ENCODE measurements at regions not wholly inside any gene's neighbourhood (a gene's known extent, or its start where the extent isn't known, plus 50 kb on each side); places are given as distances from the start of the nearest gene placed in this dataset.

DNA sequence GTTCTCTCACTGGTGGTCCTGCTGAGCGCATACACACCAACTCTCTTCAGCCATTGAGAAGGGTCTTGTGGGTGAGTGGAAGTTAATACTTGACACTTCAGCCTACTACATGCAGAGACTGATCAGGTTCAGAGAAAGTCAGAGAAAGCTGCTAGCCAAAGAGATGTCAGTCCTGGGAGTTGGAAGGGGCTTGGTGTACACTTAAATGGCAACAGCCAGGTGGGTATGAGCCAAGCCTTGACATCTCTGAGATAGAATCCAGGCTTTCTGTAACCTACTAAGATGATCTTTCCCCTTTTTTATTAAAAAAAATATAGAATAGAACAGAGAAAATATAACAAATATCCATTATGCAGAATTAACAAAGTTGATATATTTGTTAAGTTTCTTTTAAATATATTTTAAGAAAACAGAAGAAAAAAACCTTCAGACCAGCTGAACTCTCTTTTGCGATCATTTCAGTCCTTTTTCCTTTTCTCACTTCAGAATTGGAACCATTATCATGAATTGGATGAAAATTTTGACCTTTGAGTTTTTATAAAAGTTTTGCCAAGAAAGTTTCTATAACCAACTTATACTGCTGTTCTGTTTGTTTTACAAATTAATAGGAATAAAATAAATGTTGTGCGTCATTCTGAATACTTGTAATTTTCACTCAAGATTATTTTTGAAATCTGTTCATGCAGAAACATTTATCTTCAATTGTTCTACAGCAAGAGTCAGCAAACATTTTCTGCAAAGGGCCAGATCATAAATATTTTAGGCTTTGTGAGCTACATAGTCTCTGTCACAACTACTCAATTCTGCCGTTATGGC, 153.0 kb downstream of the RFC3 start:
- Mint-ChIP-seq H3K9me3 (ENCODE audit: low read depth) (peaks cover 7% of the 10 kb centered on the region), H3K36me3 (ENCODE audit: low read depth) (no peaks in the 10 kb centered on the region), H3K4me1 (ENCODE audit: low read depth) (no peaks in the 10 kb centered on the region), H3K27me3 (ENCODE audit: low read depth) (no peaks in the 10 kb centered on the region), H3K27ac (ENCODE audit: unreplicated experiment) (no peak overlapping the region), H3K4me3 (ENCODE audit: unreplicated experiment) (no peak overlapping the region)
- DNase-seq (ENCODE audit: low spot score) = no peak
- TF ChIP-seq, protein P1, sequence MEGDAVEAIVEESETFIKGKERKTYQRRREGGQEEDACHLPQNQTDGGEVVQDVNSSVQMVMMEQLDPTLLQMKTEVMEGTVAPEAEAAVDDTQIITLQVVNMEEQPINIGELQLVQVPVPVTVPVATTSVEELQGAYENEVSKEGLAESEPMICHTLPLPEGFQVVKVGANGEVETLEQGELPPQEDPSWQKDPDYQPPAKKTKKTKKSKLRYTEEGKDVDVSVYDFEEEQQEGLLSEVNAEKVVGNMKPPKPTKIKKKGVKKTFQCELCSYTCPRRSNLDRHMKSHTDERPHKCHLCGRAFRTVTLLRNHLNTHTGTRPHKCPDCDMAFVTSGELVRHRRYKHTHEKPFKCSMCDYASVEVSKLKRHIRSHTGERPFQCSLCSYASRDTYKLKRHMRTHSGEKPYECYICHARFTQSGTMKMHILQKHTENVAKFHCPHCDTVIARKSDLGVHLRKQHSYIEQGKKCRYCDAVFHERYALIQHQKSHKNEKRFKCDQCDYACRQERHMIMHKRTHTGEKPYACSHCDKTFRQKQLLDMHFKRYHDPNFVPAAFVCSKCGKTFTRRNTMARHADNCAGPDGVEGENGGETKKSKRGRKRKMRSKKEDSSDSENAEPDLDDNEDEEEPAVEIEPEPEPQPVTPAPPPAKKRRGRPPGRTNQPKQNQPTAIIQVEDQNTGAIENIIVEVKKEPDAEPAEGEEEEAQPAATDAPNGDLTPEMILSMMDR (IDR thresholded peaks at IDR 0.05) = no peak

DNA sequence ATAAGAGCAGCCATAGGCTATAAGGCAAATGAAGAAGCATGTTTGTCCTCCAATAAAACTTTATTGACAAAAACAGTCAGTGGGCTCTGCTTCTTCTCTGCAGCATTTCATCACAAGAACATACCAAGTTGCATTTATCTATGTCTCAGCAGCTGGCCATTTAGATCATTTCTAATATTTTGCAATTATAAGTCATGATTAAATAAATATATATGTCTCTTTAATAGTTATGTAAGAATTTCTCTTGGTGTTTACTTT, 153.5 kb downstream of the RFC3 start:
- TF ChIP-seq, protein P1 (IDR thresholded peaks at IDR 0.05) = no peak
- no peak overlapping the region for H3K4me3 Mint-ChIP-seq (ENCODE audit: unreplicated experiment)
- no peaks in the 10 kb centered on the region for H3K36me3 Mint-ChIP-seq (ENCODE audit: low read depth)
- H3K9me3 Mint-ChIP-seq (ENCODE audit: low read depth) = peaks cover 7% of the 10 kb centered on the region
- H3K27ac Mint-ChIP-seq (ENCODE audit: unreplicated experiment) = no peak overlapping the region
- no peaks in the 10 kb centered on the region for H3K4me1 Mint-ChIP-seq (ENCODE audit: low read depth)
- DNase-seq (ENCODE audit: low spot score) = no peak
- no peaks in the 10 kb centered on the region for H3K27me3 Mint-ChIP-seq (ENCODE audit: low read depth)

DNA sequence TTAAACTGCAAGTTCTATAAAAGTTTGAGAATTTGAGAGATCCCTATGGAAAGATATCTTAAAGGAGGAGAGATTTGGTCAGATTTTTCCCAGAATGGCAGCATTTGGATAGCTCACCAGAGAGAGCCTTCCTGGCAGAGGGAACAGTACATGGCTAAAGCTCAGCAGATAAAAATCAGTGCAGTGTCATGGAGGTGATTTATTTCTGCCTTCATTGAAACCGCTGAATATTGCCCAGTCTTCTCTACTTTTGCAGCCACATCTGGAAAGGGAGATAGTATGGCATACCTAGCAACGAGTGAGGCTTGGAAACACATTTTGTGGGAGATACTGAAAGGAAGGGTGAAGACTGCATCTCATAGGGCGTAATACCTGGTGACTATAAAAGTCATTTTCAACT, 155.2 kb downstream of the RFC3 start:
- peaks cover 7% of the 10 kb centered on the region for H3K9me3 Mint-ChIP-seq (ENCODE audit: low read depth)
- no peak for DNase-seq (ENCODE audit: low spot score)
- no peaks in the 10 kb centered on the region for H3K27me3 Mint-ChIP-seq (ENCODE audit: low read depth)
- TF ChIP-seq, protein P1 (IDR thresholded peaks at IDR 0.05) = no peak
- no peaks in the 10 kb centered on the region for H3K4me1 Mint-ChIP-seq (ENCODE audit: low read depth)
- H3K27ac Mint-ChIP-seq (ENCODE audit: unreplicated experiment) = no peak overlapping the region
- H3K4me3 Mint-ChIP-seq (ENCODE audit: unreplicated experiment) = no peak overlapping the region
- no peaks in the 10 kb centered on the region for H3K36me3 Mint-ChIP-seq (ENCODE audit: low read depth)

DNA sequence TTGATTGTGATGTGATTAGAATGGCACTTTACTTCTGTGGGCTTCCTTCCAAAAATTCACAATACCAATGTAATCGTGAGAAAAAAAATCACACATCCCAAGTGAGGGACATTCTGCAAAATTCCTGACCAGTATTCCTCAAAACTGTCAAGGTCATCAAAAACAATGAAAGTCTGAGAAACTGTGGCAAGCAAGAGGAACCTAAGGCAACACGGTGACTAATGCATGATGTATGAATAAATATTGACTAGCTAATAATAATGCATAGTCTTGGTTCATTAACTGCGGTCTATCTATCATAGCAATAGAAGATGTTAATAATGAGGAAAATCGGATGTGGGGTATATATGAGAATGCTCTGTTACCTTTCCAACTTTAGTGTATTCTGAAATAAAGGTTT, 159.0 kb downstream of the RFC3 start:
- Mint-ChIP-seq H3K4me1 (ENCODE audit: low read depth) (no peaks in the 10 kb centered on the region), H3K36me3 (ENCODE audit: low read depth) (no peaks in the 10 kb centered on the region), H3K4me3 (ENCODE audit: unreplicated experiment) (no peak overlapping the region), H3K27me3 (ENCODE audit: low read depth) (no peaks in the 10 kb centered on the region), H3K9me3 (ENCODE audit: low read depth) (no peaks in the 10 kb centered on the region), H3K27ac (ENCODE audit: unreplicated experiment) (no peak overlapping the region)
- no peak for DNase-seq (ENCODE audit: low spot score)
- TF ChIP-seq, protein P1 (IDR thresholded peaks at IDR 0.05) = no peak

DNA sequence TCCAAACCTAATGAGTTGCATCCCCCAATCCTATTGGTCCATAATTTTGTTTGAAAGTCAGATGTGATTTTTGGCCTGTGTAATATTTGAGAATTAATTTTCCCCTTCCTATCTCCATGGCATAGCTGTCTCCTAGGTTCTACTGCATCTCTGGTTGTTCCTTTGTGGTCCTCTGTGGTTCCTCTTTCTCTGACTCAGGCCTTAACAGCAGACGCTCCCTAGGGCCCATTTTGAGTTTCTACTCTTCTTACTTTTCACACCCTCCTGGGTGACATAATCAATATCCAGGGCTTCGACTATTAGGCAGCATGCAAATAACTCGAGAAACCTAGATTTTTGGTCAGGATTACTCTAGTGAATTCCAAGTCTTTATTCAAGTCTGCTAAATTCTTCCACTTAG, 160.7 kb downstream of the RFC3 start:
- no peak for DNase-seq (ENCODE audit: low spot score)
- Mint-ChIP-seq H3K27ac (ENCODE audit: unreplicated experiment) (no peak overlapping the region), H3K4me3 (ENCODE audit: unreplicated experiment) (no peak overlapping the region), H3K9me3 (ENCODE audit: low read depth) (no peaks in the 10 kb centered on the region), H3K36me3 (ENCODE audit: low read depth) (no peaks in the 10 kb centered on the region), H3K27me3 (ENCODE audit: low read depth) (no peaks in the 10 kb centered on the region), H3K4me1 (ENCODE audit: low read depth) (no peaks in the 10 kb centered on the region)
- TF ChIP-seq, protein P1 (IDR thresholded peaks at IDR 0.05) = no peak
